PC-9 (cell line): ENCODE measurements at regions not wholly inside any gene's neighbourhood (a gene's known extent, or its start where the extent isn't known, plus 50 kb on each side); places are given as distances from the start of the nearest gene placed in this dataset.

Source experiments
- CTCF ChIP-seq: fragments of 200-600 bp; sonication (generic); conservative IDR thresholded peaks from 2 replicates; pipeline ENCODE4 v1.6.1; 2017; ENCODE audit warnings: mixed run types, antibody characterized with exemption, mild to moderate bottlenecking, moderate library complexity
- EZH2 ChIP-seq: fragments of 200-600 bp; sonication (generic); IDR thresholded peaks from 2 replicates; pipeline ENCODE4 v1.8.0; 2017; ENCODE audit warnings: antibody characterized with exemption, low read depth

- TF ChIP-seq CTCF (no peak), EZH2 (no peak)
Observed at GRCh38 chr2:234885118-234885517, 66.7 kb upstream of the SH3BP4 start.
